ENCODE measurements at regions not wholly inside any gene's neighbourhood (a gene's known extent, or its start where the extent isn't known, plus 50 kb on each side); places are given as distances from the start of the nearest gene placed in this dataset.

DNA sequence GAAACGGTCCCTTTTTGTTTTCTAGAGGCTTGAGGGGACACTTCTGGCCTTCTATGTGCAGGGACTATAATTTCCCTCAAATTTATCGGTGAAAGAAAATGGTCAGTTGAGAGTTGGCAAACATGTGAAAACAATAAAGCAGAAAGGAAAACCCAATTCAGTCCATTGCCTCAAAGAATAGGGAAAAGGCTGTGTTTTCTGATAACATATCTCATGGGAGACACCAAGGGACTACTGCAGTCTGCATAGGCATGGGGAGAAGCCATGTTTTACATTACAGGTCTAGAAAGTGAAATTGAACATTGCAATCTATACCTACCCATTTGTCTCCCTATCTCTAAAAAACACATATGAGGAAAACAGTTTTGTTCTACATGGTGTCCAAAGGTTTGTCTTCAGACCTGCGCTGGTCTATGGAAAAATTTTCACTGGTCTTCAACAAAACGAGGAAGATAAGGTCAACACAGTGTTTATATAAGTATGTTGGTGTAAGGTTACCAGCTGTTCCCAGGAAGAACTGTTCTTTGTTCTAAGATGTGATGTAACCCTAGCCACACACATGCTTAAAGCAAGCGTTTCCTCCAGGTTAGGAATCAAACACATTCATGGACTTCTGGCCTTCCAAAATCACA is 179.7 kb downstream of the MREG start (continued):
- TF ChIP-seq, protein P1, sequence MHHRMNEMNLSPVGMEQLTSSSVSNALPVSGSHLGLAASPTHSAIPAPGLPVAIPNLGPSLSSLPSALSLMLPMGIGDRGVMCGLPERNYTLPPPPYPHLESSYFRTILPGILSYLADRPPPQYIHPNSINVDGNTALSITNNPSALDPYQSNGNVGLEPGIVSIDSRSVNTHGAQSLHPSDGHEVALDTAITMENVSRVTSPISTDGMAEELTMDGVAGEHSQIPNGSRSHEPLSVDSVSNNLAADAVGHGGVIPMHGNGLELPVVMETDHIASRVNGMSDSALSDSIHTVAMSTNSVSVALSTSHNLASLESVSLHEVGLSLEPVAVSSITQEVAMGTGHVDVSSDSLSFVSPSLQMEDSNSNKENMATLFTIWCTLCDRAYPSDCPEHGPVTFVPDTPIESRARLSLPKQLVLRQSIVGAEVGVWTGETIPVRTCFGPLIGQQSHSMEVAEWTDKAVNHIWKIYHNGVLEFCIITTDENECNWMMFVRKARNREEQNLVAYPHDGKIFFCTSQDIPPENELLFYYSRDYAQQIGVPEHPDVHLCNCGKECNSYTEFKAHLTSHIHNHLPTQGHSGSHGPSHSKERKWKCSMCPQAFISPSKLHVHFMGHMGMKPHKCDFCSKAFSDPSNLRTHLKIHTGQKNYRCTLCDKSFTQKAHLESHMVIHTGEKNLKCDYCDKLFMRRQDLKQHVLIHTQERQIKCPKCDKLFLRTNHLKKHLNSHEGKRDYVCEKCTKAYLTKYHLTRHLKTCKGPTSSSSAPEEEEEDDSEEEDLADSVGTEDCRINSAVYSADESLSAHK (CRISPR knock-in tag; IDR thresholded peaks at IDR 0.05; ENCODE audit: borderline replicate concordance), result no peak
- no peak for TF ChIP-seq ZSCAN12 (CRISPR knock-in tag; IDR thresholded peaks at IDR 0.05)
- TF ChIP-seq ZNF326 (CRISPR knock-in tag; IDR thresholded peaks at IDR 0.05; ENCODE audit: borderline replicate concordance), result no peak
- no peak for TF ChIP-seq SAFB2 (CRISPR knock-in tag; IDR thresholded peaks at IDR 0.05; ENCODE audit: borderline replicate concordance, low read depth)
- no peak for TF ChIP-seq SMC3 (IDR thresholded peaks at IDR 0.05; ENCODE audit: low read length)
- peak; percentile 70 for TF ChIP-seq ZFP36L1 (CRISPR knock-in tag; IDR thresholded peaks at IDR 0.05)
- no peak for TF ChIP-seq NPAS2 (CRISPR knock-in tag; IDR thresholded peaks at IDR 0.05; ENCODE audit: borderline replicate concordance)
- no peak for TF ChIP-seq ZNF121 (CRISPR knock-in tag; IDR thresholded peaks at IDR 0.05)
- TF ChIP-seq FOXK2 (IDR thresholded peaks at IDR 0.05), result peak; percentile 89
- TF ChIP-seq, protein P2, sequence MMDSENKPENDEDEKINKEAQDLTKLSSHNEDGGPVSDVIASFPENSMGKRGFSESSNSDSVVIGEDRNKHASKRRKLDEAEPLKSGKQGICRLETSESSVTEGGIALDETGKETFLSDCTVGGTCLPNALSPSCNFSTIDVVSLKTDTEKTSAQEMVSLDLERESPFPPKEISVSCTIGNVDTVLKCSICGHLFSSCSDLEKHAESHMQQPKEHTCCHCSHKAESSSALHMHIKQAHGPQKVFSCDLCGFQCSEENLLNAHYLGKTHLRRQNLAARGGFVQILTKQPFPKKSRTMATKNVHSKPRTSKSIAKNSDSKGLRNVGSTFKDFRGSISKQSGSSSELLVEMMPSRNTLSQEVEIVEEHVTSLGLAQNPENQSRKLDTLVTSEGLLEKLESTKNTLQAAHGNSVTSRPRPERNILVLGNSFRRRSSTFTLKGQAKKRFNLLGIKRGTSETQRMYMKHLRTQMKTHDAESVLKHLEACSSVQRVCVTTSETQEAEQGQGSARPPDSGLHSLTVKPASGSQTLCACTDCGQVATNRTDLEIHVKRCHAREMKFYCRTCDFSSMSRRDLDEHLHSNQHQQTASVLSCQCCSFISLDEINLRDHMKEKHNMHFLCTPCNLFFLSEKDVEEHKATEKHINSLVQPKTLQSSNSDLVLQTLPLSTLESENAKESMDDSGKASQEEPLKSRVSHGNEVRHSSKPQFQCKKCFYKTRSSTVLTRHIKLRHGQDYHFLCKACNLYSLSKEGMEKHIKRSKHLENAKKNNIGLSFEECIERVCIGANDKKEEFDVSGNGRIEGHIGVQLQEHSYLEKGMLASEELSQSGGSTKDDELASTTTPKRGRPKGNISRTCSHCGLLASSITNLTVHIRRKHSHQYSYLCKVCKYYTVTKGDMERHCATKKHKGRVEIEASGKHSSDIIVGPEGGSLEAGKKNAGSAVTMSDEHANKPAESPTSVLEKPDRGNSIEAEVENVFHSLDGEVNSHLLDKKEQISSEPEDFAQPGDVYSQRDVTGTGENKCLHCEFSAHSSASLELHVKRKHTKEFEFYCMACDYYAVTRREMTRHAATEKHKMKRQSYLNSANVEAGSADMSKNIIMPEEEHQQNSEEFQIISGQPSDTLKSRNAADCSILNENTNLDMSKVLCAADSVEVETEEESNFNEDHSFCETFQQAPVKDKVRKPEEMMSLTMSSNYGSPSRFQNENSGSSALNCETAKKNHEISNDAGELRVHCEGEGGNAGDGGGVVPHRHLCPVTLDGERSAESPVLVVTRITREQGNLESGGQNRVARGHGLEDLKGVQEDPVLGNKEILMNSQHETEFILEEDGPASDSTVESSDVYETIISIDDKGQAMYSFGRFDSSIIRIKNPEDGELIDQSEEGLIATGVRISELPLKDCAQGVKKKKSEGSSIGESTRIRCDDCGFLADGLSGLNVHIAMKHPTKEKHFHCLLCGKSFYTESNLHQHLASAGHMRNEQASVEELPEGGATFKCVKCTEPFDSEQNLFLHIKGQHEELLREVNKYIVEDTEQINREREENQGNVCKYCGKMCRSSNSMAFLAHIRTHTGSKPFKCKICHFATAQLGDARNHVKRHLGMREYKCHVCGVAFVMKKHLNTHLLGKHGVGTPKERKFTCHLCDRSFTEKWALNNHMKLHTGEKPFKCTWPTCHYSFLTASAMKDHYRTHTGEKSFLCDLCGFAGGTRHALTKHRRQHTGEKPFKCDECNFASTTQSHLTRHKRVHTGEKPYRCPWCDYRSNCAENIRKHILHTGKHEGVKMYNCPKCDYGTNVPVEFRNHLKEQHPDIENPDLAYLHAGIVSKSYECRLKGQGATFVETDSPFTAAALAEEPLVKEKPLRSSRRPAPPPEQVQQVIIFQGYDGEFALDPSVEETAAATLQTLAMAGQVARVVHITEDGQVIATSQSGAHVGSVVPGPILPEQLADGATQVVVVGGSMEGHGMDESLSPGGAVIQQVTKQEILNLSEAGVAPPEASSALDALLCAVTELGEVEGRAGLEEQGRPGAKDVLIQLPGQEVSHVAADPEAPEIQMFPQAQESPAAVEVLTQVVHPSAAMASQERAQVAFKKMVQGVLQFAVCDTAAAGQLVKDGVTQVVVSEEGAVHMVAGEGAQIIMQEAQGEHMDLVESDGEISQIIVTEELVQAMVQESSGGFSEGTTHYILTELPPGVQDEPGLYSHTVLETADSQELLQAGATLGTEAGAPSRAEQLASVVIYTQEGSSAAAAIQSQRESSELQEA (CRISPR knock-in tag; IDR thresholded peaks at IDR 0.05; ENCODE audit: not compliant biosample characterization), result no peak
- peak; percentile 89; the same call in 1 of the 2 replicates for TF ChIP-seq NR2F2 (IDR thresholded peaks at IDR 0.05; ENCODE audit: borderline replicate concordance, low read depth)
- no peak for TF ChIP-seq SOX6 (IDR thresholded peaks at IDR 0.05)
- TF ChIP-seq SOX6 (CRISPR knock-in tag; IDR thresholded peaks at IDR 0.05), result peak; percentile 99
- no peak for TF ChIP-seq NR1H2 (CRISPR knock-in tag; IDR thresholded peaks at IDR 0.05; ENCODE audit: borderline replicate concordance, low read depth)
- peak; percentile 18; the same call in 1 of the 2 replicates for TF ChIP-seq RFX3 (CRISPR knock-in tag; IDR thresholded peaks at IDR 0.05)

Data from HepG2 (cell line).